Hematopoietic multipotent progenitor cell treated with erythropoietin and hydrocortisone succinate and interleukin-3 and kit ligand, for 4 days (in vitro differentiated cells): ENCODE measurements at regions not wholly inside any gene's neighbourhood (a gene's known extent, or its start where the extent isn't known, plus 50 kb on each side); places are given as distances from the start of the nearest gene placed in this dataset.

Source experiments
- DNase-seq: peaks from one replicate; pipeline ENCODE4 v3.0.0-alpha.2; 2015

- no peak for DNase-seq
Observed at GRCh38 chr15:93469994-93470393, 381.0 kb upstream of the RGMA start.

GRCh38 chr15:93467337-93467736 is 378.3 kb upstream of the RGMA start:
- no peak for DNase-seq

GRCh38 chr15:93466380-93466779 is 377.4 kb upstream of the RGMA start:
- no peak for DNase-seq

GRCh38 chr15:93462690-93463089 is 373.7 kb upstream of the RGMA start:
- DNase-seq = no peak

GRCh38 chr15:93460717-93461116 is 371.7 kb upstream of the RGMA start:
- DNase-seq = no peak

- no peak for DNase-seq
Observed at GRCh38 chr15:93459396-93459795, 370.4 kb upstream of the RGMA start.

- no peak for DNase-seq
Observed at GRCh38 chr15:93458597-93458996, 369.6 kb upstream of the RGMA start.

GRCh38 chr15:93454788-93455187 is 365.8 kb upstream of the RGMA start:
- DNase-seq = no peak

- DNase-seq = no peak
Observed at GRCh38 chr15:93452537-93453211, 363.7 kb upstream of the RGMA start.

- DNase-seq = no peak
Observed at GRCh38 chr15:93451822-93452221, 362.8 kb upstream of the RGMA start.

- no peak for DNase-seq
Observed at GRCh38 chr15:93451265-93451664, 362.3 kb upstream of the RGMA start.

GRCh38 chr15:93449798-93450197 is 360.8 kb upstream of the RGMA start:
- DNase-seq = no peak

- DNase-seq = no peak
Observed at GRCh38 chr15:93438310-93438709, 349.3 kb upstream of the RGMA start.

- DNase-seq = no peak
Observed at GRCh38 chr15:93432474-93432873, 343.5 kb upstream of the RGMA start.

- no peak for DNase-seq
Observed at GRCh38 chr15:93428807-93429351, 339.9 kb upstream of the RGMA start.

- no peak for DNase-seq
Observed at GRCh38 chr15:93428150-93428549, 339.1 kb upstream of the RGMA start.

GRCh38 chr15:93424131-93424530 is 335.1 kb upstream of the RGMA start:
- no peak for DNase-seq

- no peak for DNase-seq
Observed at GRCh38 chr15:93422476-93422875, 333.5 kb upstream of the RGMA start.

- no peak for DNase-seq
Observed at GRCh38 chr15:93420477-93420876, 331.5 kb upstream of the RGMA start.

- DNase-seq = no peak
Observed at GRCh38 chr15:93420050-93420452, 331.0 kb upstream of the RGMA start.

- DNase-seq = no peak
Observed at GRCh38 chr15:93418566-93418965, 329.6 kb upstream of the RGMA start.

GRCh38 chr15:93417631-93418030 is 328.6 kb upstream of the RGMA start:
- no peak for DNase-seq

GRCh38 chr15:93417156-93417555 is 328.1 kb upstream of the RGMA start:
- DNase-seq = no peak

GRCh38 chr15:93415576-93415975 is 326.6 kb upstream of the RGMA start:
- DNase-seq = no peak

GRCh38 chr15:93414576-93415231 is 325.7 kb upstream of the RGMA start:
- no peak for DNase-seq
